ENCODE measurements at regions not wholly inside any gene's neighbourhood (a gene's known extent, or its start where the extent isn't known, plus 50 kb on each side); places are given as distances from the start of the nearest gene placed in this dataset.
"Not testable (repeated sequence)": the region's sequence is repeated elsewhere in the genome, so short reads cannot be mapped to it uniquely, and the experiment has no call there.

DNA sequence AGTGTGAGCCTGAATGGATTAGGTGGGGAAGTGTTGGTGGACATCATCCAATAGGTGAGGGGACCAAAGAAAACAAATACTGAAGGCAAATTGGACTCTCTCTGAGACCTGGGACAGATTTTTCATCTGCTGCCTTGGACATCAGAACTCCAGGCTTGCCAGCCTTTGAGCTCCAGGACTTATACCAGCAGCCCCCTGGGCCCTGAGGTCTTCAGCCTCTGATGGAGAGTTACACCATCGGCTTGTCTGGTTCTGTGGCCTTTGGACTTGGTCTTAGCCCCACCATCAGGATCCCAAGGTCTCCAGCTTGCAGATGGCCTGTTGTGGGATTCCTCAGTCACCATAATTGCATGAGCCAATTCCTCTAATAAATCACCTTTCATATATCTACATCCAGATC is 80.8 kb upstream of the SLC8A3 start:
- ChIA-PET POLR2A (no interaction called here), CTCF (no interaction called here)

DNA sequence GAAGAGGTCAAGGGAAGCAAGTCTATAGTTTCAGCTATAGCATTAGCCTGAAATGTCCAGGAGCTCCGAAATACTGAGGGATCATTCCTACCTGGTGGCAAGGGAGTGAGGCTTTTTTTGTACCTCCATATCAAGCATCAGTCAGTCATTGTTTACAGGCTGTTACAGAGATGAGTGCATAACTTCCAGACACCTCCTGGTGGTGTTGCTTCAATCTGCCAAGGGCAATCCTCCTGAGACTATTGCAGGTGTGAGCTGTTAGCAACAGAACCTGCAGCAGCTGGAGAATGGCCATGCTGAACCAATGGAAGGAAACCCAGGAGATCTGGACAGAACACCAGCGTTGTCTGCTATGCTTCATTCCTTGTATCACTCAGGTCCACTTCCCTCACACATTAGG is 80.0 kb upstream of the SLC8A3 start:
- POLR2A ChIA-PET = no interaction called here
- CTCF ChIA-PET = no interaction called here

DNA sequence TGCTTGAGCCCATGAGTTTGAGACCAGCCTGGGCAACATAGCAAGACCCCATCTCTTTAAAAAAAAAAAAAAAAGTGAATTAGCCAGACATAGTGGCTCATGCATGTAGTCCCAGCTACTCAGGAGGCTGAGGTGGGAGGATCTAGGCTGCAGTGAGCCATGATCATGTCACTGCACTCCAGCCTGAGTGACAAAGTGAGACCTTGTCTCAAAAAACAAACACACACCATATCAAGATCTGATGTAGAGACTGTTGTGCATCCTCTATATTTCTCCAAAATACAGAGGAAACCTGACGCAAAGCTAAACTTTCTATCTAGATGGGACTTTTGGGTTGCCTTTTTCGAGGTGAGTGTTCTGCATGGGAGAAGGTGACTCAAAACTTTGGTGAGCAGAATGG is 77.4 kb upstream of the SLC8A3 start:
- ChIA-PET POLR2A (no interaction called here), CTCF (no interaction called here)

DNA sequence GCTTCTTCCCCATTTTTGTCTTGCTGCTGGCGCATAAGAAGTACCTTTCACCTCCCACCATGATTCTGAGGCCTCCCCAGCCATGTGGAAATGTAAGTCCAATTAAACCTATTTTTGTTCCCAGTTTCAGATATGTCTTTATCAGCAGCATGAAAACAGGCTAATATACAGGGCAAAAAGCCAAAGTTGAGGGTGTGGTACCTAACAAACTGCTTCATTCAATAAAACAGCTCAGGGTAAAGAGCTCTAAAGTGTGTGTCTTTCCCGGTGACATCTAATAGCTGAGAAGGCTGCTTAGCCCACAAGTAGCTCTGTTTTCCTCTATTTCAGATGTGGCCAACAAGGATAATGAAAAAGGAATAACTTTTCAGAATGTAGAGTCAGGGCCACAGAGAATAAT is 76.7 kb upstream of the SLC8A3 start:
- POLR2A ChIA-PET = no interaction called here
- CTCF ChIA-PET = no interaction called here

DNA sequence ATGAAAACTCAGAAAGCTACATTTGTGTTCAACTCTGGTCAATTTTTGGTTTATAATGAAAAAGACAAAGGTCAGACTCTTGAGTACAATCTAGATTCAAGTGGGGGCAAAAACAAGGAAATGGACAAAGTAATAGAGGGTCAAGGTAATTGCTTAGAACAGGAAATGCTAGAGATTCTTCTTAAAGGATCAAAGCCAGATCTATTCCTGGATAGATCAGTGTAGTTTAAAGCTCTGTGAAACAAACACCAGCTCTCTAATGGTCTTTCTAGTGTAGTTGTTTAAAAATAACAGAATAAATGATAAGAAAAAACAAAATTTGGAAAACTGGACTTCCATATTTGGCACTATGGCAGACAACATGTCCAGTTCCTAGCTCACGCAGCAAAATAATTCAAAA is 70.7 kb upstream of the SLC8A3 start:
- CTCF ChIA-PET = no interaction called here
- POLR2A ChIA-PET = no interaction called here

DNA sequence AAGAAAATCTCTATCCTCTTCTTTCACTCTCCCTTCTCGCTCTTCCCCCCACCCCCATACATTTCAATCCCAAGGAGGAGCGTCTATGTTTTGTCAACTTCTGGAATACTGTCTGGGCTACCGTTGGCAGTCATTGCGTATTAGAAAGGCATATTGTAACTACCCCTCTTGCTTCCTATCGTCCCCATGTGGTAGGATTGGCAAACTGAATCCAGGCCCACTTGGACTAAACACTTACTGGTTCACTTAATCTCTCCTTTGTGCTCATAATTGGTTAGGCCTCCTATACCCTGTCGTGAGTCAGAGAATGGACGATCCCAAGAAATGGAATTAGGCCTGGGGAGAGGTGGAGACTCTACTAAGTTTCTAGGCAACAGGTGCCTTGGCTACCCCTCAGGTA is 68.8 kb upstream of the SLC8A3 start:
- POLR2A ChIA-PET = no interaction called here
- CTCF ChIA-PET = no interaction called here

DNA sequence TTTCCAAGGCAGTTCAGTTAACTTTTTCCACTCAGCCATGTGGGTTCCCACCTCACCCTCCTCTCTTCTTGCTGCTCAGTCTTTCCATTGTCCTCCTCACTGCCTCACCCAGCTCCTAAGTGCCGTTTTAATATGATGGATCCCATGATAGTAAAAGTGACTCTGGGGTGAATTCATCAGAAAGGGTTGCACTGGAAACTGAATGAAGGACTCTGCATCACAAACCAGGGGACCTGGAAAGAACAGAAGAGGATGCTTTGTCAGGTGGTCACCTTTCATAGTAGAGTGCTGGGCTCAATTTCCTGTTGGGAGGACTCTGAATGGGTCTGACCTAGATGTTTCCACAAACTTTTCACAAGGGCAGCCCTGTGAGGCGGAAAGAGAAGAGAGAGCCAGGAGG is 67.8 kb upstream of the SLC8A3 start:
- ChIA-PET POLR2A (no interaction called here), CTCF (no interaction called here)

DNA sequence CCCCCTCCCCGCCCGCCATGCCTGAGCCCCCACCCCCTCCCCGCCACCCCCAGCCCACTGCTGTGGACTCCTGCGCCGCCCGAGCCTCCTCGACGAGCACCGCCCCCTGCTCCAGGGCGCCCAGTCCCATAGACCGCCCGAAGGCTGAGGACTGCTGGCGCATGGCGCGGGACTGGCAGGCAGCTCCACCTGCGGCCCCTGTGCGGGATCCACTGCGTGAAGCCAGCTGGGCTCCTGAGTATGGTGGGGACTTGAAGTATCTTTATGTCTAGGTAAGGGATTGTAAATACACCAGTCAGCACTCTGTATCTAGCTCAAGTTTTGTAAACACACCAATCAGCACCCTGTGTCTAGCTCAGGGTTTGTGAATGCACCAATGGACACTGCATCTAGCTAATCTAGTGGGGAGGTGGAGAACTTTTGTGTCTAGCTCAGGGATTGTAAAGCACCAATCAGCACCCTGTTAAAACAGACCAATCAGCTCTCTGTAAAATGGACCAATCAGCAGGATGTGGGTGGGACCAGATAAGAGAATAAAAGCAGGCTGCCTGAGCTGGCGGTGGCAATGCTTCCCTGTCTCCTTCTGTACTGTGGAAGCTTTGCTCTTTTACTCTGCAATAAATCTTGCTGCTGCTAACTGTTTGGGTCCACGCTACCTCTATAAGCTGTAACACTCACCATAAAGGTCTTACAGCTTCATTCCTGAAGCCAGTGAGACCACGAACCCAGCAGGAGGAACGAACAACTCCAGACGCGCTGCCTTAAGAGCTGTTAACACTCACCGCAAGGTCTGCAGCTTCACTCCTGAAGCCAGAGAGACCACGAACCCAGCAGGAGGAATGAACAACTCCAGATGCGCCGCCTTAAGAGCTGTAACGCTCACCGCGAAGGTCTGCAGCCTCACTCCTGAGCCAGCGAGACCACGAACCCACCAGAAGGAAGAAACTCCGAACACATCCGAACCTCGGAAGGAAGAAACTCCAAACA is 66.6 kb upstream of the SLC8A3 start:
- CTCF ChIA-PET = interaction anchor here (0.6 kb wide), 2 partner anchors 96 to 639 kb away, joined by 3 read pairs; no protein-coding TSS in a partner anchor
- POLR2A ChIA-PET = not testable (repeated sequence)

DNA sequence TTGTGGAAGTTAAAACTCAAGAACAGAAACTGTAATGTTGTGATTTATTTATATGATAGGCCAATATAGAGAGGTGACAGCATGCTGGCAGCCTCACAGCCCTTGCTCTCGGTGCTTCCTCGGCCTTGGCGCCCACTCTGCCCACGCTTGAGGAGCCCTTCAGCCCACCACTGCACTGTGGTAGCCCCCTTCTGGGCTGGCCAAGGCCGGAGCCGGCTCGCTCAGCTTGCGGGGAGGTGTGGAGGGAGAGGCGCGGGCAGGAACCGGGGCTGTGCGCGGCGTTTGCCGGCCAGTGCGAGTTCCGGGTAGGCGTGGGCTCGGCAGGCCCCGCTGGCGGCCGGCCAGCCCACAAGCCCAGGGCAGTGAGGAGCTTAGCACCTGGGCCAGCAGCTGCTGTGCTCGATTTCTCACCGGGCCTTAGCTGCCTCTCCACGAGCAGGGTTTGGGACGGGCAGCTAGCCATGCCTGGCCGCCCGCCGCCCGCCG is 65.8 kb upstream of the SLC8A3 start:
- POLR2A ChIA-PET = no interaction called here
- CTCF ChIA-PET = interaction anchor here (0.6 kb wide), 1 partner anchor 638 kb away, joined by 3 read pairs; no protein-coding TSS in a partner anchor

DNA sequence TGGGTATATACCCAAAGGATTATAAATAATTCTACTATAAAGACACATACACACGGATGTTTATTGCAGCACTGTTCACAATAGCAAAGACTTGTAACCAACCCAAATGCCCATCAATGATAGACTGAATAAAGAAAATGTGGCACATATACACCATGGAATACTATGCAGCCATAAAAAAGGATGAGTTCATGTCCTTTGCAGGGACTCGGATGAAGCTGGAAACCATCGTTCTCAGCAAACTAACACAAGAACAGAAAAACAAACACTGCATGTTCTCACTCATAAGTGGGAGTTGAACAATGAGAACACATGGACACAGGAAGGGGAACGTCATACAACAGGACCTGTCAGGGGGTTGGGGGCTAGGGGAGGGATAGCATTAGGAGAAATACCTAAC is 64.8 kb upstream of the SLC8A3 start:
- POLR2A ChIA-PET, CTCF ChIA-PET: not testable (repeated sequence)

DNA sequence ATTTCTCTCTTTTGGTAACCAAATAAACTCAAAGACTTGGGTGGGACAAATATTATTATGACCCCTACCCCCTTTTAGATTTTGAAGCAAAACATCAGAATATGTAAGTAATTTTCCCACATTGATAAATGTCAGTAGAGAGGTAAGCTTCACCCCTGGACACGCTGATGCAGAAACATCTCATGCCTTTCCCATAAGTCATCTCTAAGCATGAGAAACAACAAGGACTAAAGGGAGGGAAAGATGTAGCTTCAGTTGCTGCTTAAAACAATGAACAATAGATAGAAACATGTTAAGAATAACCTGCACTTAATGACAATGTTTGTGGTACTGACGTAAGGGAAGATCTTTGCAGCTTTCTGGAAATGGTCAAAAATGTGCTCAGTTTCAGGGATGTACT is 56.3 kb upstream of the SLC8A3 start:
- CTCF ChIA-PET = no interaction called here

DNA sequence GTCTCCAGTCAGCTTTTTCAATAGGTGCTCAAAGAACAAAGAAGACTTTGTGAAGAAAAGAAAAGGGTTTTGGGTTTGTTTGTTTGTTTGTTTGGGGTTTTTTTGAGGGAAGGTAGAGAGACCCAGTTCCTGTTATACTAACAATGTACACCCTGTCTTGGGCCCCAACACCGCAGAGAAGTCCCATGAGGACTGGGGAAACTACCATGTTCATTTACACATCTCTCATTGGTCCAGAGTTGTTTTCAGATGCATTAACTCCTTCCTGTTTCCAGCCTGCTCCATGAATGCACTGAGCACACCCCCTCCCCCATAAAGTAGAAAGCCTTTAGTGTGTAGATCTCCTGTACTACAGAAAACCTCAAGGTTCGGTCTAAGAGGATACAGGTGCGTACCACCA is 51.1 kb upstream of the SLC8A3 start:
- ChIA-PET POLR2A (no interaction called here), CTCF (no interaction called here)

More for the DNA sequence above, 56.3 kb upstream of the SLC8A3 start:
- POLR2A ChIA-PET = no interaction called here

DNA sequence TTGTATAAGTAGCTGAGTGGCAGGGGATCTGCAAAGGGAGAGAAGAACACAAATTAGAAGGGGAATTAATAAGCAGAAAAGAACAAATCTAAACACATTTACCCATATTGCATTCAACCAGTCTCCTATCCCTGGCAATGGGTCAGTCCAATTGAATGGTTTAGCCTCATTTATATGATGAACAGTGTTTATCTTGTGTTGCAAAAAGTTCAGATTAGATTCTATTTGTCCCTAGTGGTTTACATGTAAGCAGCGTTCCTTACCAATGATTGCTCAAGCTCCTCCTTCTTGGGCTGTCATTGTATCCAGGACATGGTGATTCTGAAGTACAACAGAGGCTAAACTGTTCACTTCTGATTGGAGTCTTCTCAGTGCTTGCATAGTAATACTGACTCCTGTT is 49.9 kb upstream of the SLC8A3 start:
- POLR2A ChIA-PET, CTCF ChIA-PET: not testable (repeated sequence)

Data from activated CD8-positive, alpha-beta memory T cell treated with anti-CD3 and anti-CD28 coated beads for 36 hours (primary cell).